ENCODE measurements at regions not wholly inside any gene's neighbourhood (a gene's known extent, or its start where the extent isn't known, plus 50 kb on each side); places are given as distances from the start of the nearest gene placed in this dataset.

- TF ChIP-seq CTCF (IDR thresholded peaks at IDR 0.05; ENCODE audit: insufficient read depth, low read depth, low read length), result no peak
- TF ChIP-seq EZH2 (IDR thresholded peaks at IDR 0.05; ENCODE audit: insufficient read depth, low read length), result no peak
Observed at GRCh38 chr3:118088696-118089095, 946.0 kb downstream of the IGSF11 start.

Data from astrocyte (in vitro differentiated cells and primary cell).